T-helper 1 cell treated with Interleukin-12 subunit alpha and Interleukin-12 subunit beta and Interleukin-4 antibody, amounts not matched to agents 30 ng/mL and 1 ng/mL, for 36 hours (primary cell): ENCODE measurements at regions not wholly inside any gene's neighbourhood (a gene's known extent, or its start where the extent isn't known, plus 50 kb on each side); places are given as distances from the start of the nearest gene placed in this dataset.
"Not testable (repeated sequence)": the region's sequence is repeated elsewhere in the genome, so short reads cannot be mapped to it uniquely, and the experiment has no call there.

ENCODE experiments used
- intact Hi-C: fragments of 100-400 bp; cut with micrococcal nuclease; formaldehyde crosslinking; loops from one replicate; pipeline ENCODE4 v1.15.1; 2024

DNA sequence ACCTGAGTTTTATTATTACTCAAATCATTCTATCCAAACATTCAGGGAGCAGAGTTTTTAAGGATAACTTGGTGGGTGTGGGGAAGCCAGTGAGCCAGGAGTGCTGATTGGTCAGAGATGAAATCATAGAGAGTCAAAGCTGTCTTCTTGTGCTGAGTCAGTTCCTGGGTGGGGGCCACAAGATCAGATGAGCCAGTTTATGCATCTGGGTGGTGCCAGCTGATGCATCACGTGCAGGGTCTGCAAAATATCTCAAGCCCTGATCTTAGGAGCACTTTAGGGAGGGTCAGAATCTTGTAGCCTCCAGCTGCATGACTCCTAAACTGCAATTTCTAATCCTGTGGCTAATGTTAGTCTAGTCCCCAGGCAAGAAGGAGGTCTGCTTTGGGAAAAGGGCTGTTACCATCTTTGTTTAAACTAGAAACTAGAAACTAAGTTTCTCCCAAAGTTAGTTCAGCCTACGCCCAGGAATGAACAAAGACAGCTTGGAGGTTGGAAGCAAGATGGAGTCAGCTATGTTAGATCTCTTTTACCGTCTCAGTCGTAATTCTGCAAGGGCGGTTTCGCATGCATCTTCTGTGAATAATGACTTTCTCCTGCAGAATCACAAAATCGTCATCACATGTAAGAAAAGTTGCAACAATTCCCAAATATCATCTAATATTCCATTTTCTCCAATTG, 97.5 kb downstream of the ZNF664 start:
- intact Hi-C loops = not testable (repeated sequence)

DNA sequence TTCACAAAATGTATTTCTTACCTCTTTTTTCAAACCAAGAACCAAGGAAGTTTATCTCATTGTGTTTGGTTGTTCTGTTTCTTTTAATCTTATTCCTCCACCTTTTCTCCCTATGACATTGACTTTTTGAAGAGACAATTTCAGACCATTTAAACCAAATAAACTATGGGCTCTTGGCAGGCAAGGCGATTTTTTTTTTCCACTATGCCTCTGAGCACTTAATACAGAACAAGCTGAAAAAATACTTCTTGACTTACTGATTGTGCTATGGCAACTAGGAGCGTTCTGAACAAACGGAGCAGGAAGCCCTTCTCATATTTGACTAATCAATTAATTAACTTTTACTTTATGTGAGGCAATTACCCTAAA, 98.0 kb downstream of the ZNF664 start:
- intact Hi-C loops = no loop called here

GRCh38 chr12:124073356-124074035, 100.5 kb downstream of the ZNF664 start:
- intact Hi-C loops = no loop called here

DNA sequence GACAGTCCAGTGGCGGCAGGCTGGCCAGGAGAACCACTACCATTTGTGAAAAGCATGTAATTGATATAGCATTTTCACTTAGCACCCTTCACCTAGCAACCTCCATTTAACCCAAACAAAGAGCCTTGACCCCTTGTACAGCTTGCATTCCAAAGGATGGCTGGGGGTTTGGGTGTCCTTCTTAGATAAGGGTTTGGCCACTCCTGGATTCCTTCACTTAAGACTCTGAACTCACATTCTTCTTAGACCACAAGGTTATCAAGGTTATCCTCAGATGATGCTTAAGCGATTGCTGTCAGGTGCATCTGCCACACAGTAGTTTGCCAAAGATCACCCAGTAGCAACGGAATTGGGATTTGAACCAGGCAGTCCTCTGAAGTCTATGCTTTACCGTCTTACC, 102.8 kb downstream of the ZNF664 start:
- intact Hi-C loops = no loop called here

- intact Hi-C loops = no loop called here
Observed at GRCh38 chr12:124077701-124078100, 104.7 kb downstream of the ZNF664 start.

DNA sequence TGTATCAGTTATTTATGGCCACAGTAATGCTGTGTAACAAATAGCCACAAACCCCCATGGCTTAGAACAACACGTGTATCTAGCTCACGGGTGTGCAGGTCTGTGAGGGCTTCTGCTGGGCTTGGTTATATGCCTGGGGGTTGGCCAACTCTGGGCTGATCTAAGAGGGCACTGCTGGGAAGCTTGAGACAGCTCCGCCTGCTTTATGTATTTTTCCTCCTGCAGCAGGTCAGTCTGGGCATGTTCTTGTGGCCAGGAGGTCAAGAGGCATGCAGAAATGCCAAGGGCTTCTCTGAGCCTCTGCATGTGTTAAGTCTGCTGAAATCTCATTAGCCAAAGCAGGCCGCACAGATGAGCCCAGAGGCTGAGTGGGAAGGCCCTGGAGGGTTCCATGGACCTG, 105.8 kb downstream of the ZNF664 start:
- intact Hi-C loops = no loop called here

DNA sequence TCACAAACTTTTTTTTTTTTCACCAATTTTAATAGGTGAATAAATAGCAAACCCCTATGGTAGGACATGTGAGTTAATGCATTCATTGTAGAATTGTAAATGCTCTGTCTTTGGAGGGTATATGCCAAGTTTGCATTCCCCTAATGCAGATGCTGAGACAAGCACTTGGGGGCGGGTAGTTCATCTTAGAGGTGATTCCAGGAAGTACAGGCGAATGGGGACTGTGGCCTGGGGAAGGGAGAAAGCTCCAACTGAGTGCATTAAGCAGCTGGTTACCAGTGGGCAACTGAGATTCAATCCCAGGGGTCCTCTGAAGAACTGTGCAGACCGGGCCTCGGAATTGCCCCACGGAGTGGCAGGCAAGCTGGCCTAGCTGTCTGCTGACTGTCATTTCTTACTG, 107.6 kb downstream of the ZNF664 start:
- intact Hi-C loops = no loop called here

DNA sequence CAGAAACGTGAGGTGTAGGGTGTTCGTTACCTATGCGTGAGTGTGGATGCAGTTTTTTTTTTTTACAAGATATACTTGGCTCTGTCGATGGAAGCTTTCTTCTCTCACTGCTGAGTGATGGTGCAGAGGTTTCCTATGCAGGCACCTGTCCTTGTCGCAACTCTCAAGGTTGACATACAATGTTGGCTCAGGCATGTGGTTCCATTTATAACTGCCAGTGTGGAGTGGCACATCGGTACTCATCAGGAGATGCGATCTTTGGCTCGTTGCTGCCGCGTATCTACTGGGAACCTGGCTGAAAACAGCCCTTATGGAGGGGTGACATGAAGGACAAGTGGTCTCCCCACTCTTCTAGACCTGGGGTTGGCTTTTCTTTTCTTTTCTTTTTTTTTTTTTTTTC, 109.0 kb downstream of the ZNF664 start:
- intact Hi-C loops = no loop called here

DNA sequence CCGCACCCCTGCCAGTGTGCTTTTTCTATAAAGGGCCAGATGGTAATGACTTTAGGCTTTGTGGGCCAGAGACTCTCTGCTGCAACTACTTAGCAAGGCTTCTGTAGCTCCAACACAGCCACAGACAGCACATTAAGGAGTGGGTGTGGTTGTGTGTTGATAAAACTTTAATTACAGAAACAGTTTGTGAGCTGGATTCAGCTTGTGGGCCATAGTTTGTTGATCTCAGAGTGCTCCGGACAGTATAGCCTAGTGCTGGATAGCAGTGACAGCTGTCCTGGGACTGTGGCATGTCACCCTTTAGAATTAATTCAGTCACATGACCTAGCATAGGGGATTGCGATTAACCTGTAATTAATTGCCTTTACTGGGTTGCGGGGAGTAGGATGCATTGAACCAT, 109.7 kb downstream of the ZNF664 start:
- intact Hi-C loops = no loop called here

DNA sequence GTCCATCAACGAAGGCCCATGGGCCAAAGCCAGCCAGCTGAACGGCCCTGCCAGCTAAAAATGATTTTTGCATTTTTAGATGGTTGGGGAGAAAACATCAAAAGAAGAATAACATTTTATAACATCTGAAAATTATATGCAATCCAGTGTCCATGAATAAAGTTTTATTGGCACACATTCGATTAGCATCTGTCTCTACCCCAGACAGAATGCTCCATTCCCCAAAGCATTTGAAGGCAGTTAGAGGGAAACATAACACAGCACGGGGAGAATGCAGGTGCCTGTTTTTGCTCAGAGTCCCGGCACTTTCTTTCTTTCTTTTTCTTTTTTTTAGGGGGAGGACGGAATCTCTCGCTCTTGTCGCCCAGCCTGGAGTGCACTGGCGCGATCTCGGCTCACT, 110.7 kb downstream of the ZNF664 start:
- intact Hi-C loops = no loop called here

- intact Hi-C loops = no loop called here
Observed at GRCh38 chr12:124085419-124086296, 112.6 kb downstream of the ZNF664 start.

DNA sequence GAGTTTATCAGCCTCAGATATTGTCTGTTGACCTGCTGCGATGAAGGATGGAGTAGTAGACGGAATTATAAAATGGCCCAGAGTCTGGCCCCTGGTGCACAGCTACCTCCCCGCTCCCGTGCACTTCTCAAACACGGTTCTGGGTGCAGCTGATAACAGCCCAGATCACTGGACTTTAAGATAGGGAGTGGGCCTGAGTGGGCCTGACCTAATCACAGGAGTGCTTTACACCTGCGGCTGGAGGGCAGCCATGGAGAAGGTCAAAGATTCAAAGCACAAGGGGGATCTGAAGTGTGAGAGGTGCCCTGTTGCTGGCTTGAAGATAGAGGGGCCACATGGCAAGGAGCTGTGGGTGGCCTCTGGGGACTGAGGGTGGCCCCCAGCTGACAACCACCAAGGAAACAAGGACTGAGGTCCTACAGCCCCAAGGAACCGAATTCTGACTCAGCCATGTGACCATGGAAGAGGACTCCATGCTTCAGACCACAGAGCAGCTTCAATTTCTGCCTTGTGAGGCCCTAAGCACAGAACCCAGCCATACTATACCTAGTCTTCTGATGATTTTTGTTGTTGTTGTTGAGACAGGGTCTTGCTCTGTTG, 113.4 kb downstream of the ZNF664 start:
- intact Hi-C loops = no loop called here

- intact Hi-C loops = no loop called here
Observed at GRCh38 chr12:124087266-124088051, 114.4 kb downstream of the ZNF664 start.

GRCh38 chr12:124088217-124088907, 115.3 kb downstream of the ZNF664 start:
- intact Hi-C loops = no loop called here

- intact Hi-C loops = not testable (repeated sequence)
Observed at GRCh38 chr12:124089181-124089914, 116.3 kb downstream of the ZNF664 start.

DNA sequence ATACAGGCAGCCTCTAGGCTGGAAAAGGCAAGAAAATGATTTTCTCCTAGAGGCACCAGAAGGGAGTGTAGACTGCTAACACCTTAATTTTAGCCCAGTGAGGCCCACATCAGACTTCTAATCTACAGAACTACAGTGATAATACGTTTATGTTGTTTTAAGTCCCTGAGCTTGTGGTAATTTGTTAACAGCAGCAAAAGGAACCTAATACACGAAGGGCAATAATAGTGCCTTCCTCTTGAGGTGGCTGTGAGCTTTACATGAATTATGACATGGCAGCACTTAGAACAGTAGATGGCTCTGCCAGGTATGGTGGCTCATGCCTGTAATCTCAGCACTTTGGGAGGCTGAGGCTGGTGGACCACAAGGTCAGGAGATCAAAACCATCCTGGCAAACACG, 118.8 kb downstream of the ZNF664 start:
- intact Hi-C loops = no loop called here

DNA sequence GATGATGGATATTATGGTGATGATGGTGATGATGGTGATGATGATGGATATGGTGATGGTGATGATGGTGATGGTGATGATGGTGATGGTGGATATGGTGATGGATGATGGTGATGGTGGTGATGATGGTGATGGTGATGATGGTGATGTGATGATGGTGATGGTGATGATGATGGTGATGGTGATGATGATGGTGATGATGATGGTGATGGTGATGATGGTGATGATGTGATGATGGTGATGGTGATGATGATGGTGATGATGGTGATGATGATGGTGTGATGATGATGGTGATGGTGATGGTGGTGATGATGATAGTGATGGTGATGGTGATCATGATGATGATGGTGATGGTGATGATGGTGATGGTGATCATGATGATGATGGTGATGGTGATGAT, 119.5 kb downstream of the ZNF664 start:
- intact Hi-C loops = not testable (repeated sequence)

- intact Hi-C loops = no loop called here
Observed at GRCh38 chr12:124093297-124093696, 120.3 kb downstream of the ZNF664 start.

DNA sequence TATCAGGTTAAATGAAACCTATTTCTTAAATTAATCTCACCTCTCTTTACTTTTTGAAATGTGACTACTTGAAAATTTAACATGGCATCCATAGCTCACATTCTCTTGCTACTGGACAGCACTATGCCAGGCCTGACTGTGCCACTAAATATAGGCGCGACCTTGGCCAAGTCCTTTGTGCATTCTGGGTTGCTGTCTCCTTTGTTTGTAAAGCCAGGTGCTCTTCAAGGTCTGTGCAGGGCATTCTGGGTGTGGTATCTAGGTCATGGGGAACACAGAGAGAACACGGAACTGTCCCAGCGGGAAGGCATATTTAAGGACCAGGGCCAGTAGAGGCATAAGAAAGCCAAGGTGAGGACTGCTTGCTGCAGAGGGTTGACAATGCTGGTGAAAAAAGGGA, 121.2 kb downstream of the ZNF664 start:
- intact Hi-C loops = no loop called here

DNA sequence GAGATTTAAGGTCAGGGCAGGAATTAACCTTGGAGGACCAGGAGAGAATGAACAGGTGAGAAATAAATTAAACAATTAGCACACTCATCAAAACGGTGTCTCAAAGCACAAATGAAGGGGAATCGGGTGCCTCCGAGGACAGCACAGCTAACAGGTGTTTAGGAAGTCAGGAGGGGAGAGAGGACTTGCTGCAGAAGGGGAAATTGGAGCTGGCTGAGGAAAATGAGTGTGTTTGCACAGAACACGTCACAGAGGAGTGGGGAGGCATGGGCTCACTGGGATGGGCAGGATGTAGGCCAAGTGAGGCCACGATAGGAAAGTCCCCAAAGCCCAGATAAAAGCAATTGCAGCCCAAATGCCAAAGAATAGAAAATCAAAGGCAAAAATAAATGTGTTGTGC, 121.7 kb downstream of the ZNF664 start:
- intact Hi-C loops = no loop called here
